Effector CD4-positive, alpha-beta T cell (primary cell): ENCODE measurements at regions not wholly inside any gene's neighbourhood (a gene's known extent, or its start where the extent isn't known, plus 50 kb on each side); places are given as distances from the start of the nearest gene placed in this dataset.

ENCODE experiments used
- DNase-seq: peaks from one replicate; pipeline ENCODE4 v3.0.0-alpha.2; 2020

GRCh38 chr22:49251371-49251770 lies 576.3 kb downstream of the BRD1 start:
- no peak for DNase-seq

GRCh38 chr22:49247194-49247924 lies 580.3 kb downstream of the BRD1 start:
- DNase-seq, result no peak

- DNase-seq, result no peak
These were observed 582.9 kb downstream of the BRD1 start for GRCh38 chr22:49244466-49245420.

GRCh38 chr22:49243965-49244364 lies 583.7 kb downstream of the BRD1 start:
- no peak for DNase-seq

- no peak for DNase-seq
These were observed 584.3 kb downstream of the BRD1 start for GRCh38 chr22:49243335-49243734.

GRCh38 chr22:49242480-49242879 lies 585.2 kb downstream of the BRD1 start:
- DNase-seq, result no peak

- no peak for DNase-seq
These were observed 586.4 kb downstream of the BRD1 start for GRCh38 chr22:49241174-49241851.

GRCh38 chr22:49240472-49240871 lies 587.2 kb downstream of the BRD1 start:
- DNase-seq, result no peak

- no peak for DNase-seq
These were observed 587.7 kb downstream of the BRD1 start for GRCh38 chr22:49240016-49240380.

- DNase-seq, result no peak
These were observed 588.2 kb downstream of the BRD1 start for GRCh38 chr22:49239264-49240015.

GRCh38 chr22:49238181-49239141 lies 589.2 kb downstream of the BRD1 start:
- no peak for DNase-seq

- DNase-seq, result no peak
These were observed 590.0 kb downstream of the BRD1 start for GRCh38 chr22:49237703-49238102.

- no peak for DNase-seq
These were observed 590.4 kb downstream of the BRD1 start for GRCh38 chr22:49237279-49237678.

GRCh38 chr22:49236541-49237075 lies 591.1 kb downstream of the BRD1 start:
- DNase-seq, result no peak

GRCh38 chr22:49235463-49236300 lies 592.0 kb downstream of the BRD1 start:
- no peak for DNase-seq

- no peak for DNase-seq
These were observed 593.2 kb downstream of the BRD1 start for GRCh38 chr22:49234459-49234858.

GRCh38 chr22:49233507-49234100 lies 594.1 kb downstream of the BRD1 start:
- no peak for DNase-seq

GRCh38 chr22:49232319-49233067 lies 595.2 kb downstream of the BRD1 start:
- no peak for DNase-seq

GRCh38 chr22:49230194-49230577 lies 597.5 kb downstream of the BRD1 start:
- DNase-seq, result no peak
